Activated T-cell treated with anti-CD3 and anti-CD28 coated beads, Interleukin-2, amount 50 U/mL, for 72 hours (primary cell): ENCODE measurements at regions not wholly inside any gene's neighbourhood (a gene's known extent, or its start where the extent isn't known, plus 50 kb on each side); places are given as distances from the start of the nearest gene placed in this dataset.
"Not testable (repeated sequence)": the region's sequence is repeated elsewhere in the genome, so short reads cannot be mapped to it uniquely, and the experiment has no call there.

ENCODE experiments used
- ATAC-seq, 2 donors: fragments of 150-1000 bp; cut with Tn5 transposase; replicated peaks in 1 of 2; 2 replicates each; pipeline ENCODE4 v1.10.0; 2021; ENCODE audit warnings: moderate library complexity in 2 of 2, mild to moderate bottlenecking in 1 of 2
- DNase-seq, 2 donors: peaks; one replicate each; pipeline ENCODE4 v3.0.0; 2021 to 2022; ENCODE audit warnings: mixed read lengths in 1 of 2
- H3K27ac Mint-ChIP-seq: one replicate; pipeline ENCODE4 v1.8.0; 2022; ENCODE audit warnings: mild to moderate bottlenecking, moderate library complexity, mixed read lengths
- H3K27me3 Mint-ChIP-seq: one replicate; pipeline ENCODE4 v1.8.0; 2022; ENCODE audit warnings: low read depth, mixed read lengths
- H3K36me3 Mint-ChIP-seq, 2 donors: one replicate each; pipeline ENCODE4 v1.8.0; 2022; ENCODE audit warnings: mixed read lengths in 2 of 2, mild to moderate bottlenecking in 1 of 2; ENCODE audit not compliant: insufficient read depth in 2 of 2
- H3K4me1 Mint-ChIP-seq: one replicate; pipeline ENCODE4 v1.8.0; 2022; ENCODE audit warnings: low read depth, mixed read lengths
- H3K4me3 Mint-ChIP-seq, 2 donors: one replicate each; pipeline ENCODE4 v1.8.0; 2022; ENCODE audit warnings: mild to moderate bottlenecking in 2 of 2, mixed read lengths in 2 of 2, moderate library complexity in 2 of 2
- H3K9me3 Mint-ChIP-seq, 2 donors: one replicate each; pipeline ENCODE4 v1.8.0; 2022; ENCODE audit warnings: mixed read lengths in 2 of 2

DNA sequence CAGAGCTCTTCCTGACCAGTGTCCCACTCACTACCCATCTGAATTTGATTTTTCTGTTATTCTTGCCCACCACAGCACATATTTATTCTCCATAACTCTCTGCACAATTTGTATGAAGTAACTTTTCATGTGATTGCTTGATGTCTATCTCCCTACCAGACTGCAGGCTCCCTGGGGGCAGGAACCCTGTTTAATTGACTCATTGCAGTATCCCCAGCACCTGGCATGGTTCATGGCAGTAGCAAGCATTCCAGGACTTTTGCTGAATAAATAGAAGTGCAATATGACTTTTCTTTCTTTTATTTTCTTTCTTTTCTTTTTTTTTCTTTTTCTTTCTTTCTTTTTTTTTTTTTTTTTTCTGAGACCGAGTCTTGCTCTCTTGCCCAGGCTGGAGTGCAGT lies 88.7 kb upstream of the XPO1 start:
- Mint-ChIP-seq H3K9me3 (no peaks in the 10 kb centered on the region), H3K4me1 (no peaks in the 10 kb centered on the region), H3K4me3 (no peak overlapping the region), H3K36me3 (no peaks in the 10 kb centered on the region), H3K27ac (no peak overlapping the region), H3K27me3 (no peaks in the 10 kb centered on the region)
- ATAC-seq = no peak
- no peak for DNase-seq

DNA sequence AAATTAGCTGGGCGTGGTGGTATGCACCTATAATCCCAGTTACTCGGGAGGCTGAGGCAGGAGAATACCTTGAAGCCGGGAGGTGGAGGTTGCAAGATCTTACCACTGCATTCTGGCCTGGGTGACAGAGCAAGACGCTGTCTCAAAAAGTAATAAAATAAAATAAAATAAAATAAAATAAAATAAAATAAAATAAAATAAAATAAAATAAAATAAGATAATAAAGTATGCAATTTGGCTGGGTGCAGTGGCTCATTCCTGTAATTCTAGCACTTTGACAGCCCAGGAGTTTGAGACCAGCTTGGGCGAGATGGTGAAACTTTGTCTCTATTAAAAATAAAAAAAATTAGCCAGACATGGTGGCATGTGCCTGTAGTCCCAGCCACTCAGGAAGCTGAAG lies 85.6 kb upstream of the XPO1 start:
- Mint-ChIP-seq H3K4me1 (peaks cover 12% of the 10 kb centered on the region), H3K27me3 (no peaks in the 10 kb centered on the region), H3K27ac (no peak overlapping the region), H3K9me3 (no peaks in the 10 kb centered on the region), H3K36me3 (no peaks in the 10 kb centered on the region), H3K4me3 (no peak overlapping the region)
- DNase-seq (no peak), ATAC-seq (no peak)

DNA sequence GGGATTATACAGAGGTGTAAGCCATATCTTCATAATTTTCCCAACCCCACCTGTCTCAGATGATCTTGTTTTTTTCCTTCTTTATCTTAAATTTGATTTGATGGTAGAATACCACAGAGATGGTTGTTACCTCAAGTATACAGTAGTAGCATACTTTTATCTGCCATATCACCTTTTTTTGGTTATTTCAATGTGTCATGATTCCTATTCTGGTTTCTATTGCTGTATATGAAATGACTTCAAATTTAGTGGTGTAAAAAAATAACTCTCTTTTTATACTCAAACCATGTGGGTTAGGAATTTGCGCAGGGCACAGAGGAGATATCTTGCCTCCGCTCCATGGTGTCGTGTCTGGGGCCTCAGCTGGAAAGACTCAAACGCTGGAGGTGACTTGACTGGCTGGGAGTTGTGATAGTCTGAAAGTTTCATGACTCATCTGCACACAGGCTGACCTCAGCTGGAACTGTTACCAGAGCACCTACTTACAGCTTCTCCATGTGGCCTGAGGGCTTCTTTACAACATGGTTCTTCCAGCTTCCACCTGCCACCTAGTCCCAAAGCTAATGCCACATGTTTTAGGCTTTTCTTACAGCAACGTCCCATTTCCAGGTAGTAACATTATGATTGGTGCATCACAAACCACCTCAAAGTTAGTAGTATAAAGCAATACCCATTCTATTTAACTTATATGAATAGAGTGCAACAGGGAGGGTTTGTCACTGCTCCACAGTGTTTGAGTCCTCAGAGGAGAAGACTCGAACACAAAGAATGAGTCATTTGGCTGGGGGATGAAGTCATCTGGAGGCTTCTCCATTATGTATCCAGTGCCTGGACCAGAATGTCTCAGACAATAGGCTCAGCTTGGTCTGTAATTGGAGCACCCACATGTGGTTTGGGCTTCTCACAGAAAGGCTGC lies 82.3 kb upstream of the XPO1 start:
- DNase-seq (peak; percentile 7 to 15), ATAC-seq (peak; percentile 87 to 88)
- H3K4me1 Mint-ChIP-seq = peaks cover 12% of the 10 kb centered on the region
- H3K36me3 Mint-ChIP-seq = no peaks in the 10 kb centered on the region
- H3K27ac Mint-ChIP-seq = no peak overlapping the region
- H3K27me3 Mint-ChIP-seq = no peaks in the 10 kb centered on the region
- no peaks in the 10 kb centered on the region for H3K9me3 Mint-ChIP-seq
- H3K4me3 Mint-ChIP-seq = no peak overlapping the region

DNA sequence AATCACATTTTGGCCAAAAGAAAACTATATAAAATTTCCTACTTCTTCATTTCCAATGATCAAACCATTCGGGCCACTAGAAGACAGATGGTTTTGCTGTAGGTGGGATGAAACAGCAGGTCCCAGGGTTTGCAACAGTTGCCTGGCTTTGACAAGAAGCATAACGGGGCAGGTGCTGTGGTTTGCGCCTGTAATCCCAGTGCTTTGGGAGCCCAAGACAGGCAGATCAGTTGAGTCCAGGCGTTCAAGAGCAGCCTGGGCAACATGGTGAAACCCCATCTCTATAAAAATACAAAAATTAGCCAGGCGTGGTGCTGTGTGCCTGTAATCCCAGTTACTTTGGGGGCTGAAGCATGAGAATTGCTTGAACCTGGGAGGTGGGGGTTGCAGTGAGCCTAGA lies 81.4 kb upstream of the XPO1 start:
- H3K27me3 Mint-ChIP-seq = no peaks in the 10 kb centered on the region

DNA sequence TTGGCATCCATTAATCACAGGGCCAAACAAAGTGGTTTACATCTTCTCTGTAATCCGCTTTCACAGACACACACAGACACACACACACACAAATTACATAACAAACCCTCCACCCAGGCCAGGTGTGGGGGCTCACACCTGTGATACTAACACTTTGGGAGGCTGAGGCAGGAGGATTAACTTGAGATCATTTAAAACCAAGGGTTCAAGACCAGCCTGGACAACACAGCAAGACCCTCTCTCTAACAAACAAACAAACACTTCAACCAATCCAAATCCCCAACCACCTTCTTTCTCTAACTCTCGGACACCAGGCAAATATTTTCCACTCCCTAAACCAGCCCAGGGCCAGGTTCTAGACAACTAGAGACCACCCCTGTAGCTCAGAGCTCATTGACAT lies 79.5 kb upstream of the XPO1 start:
- DNase-seq = no peak
- Mint-ChIP-seq H3K27me3 (no peaks in the 10 kb centered on the region), H3K36me3 (no peaks in the 10 kb centered on the region), H3K27ac (no peak overlapping the region), H3K4me3 (no peak overlapping the region), H3K9me3 (no peaks in the 10 kb centered on the region), H3K4me1 (peaks cover 12% of the 10 kb centered on the region)
- ATAC-seq = no peak

More for the DNA sequence above, 81.4 kb upstream of the XPO1 start:
- no peak for ATAC-seq
- H3K9me3 Mint-ChIP-seq = no peaks in the 10 kb centered on the region
- no peaks in the 10 kb centered on the region for H3K36me3 Mint-ChIP-seq
- no peak overlapping the region for H3K4me3 Mint-ChIP-seq
- H3K27ac Mint-ChIP-seq = no peak overlapping the region
- DNase-seq = no peak
- peaks cover 12% of the 10 kb centered on the region for H3K4me1 Mint-ChIP-seq

DNA sequence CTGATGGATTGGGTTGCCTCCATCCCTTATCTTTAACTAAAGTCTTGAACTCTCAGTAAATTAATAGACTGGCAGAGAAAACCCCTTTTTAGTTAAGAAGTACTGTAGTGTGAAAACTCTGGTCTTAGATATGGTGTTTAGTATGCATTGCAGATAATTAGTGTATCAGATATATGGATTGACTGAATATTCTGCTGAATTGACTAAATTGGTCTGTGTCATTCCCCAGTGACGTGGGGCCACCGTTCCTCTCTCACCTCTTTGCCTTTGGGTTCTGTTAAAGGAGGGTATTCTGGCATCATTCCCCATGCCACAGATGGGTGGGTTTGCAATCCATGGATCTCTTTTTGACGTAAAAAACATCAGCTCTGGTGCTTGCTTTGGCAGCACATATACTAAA lies 67.1 kb upstream of the XPO1 start:
- ATAC-seq (no peak), DNase-seq (no peak)
- Mint-ChIP-seq H3K36me3 (no peaks in the 10 kb centered on the region), H3K27ac (no peak overlapping the region), H3K4me1 (no peaks in the 10 kb centered on the region), H3K9me3 (no peaks in the 10 kb centered on the region), H3K27me3 (no peaks in the 10 kb centered on the region), H3K4me3 (no peak overlapping the region)

DNA sequence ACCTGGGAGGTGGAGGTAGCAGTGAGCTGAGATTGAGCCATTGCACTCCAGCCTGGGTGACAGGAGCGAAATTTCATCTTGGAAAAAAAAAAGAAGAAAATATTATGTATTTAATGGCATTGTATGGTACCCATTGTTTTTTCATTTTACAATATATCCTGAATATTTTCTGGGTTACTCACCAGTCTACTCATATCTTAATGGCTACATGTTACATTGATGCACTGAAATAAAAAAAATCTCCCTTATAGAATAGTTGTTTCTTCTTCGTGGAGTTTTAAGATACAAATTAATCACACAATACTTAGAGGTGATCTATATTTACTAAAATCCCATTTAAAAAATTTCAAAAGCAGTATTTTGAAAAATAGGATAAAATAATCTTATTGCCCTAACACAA lies 66.3 kb upstream of the XPO1 start:
- H3K4me3 Mint-ChIP-seq = no peak overlapping the region
- no peaks in the 10 kb centered on the region for H3K27me3 Mint-ChIP-seq
- no peaks in the 10 kb centered on the region for H3K4me1 Mint-ChIP-seq
- no peak for DNase-seq
- no peak overlapping the region for H3K27ac Mint-ChIP-seq
- H3K36me3 Mint-ChIP-seq = no peaks in the 10 kb centered on the region
- H3K9me3 Mint-ChIP-seq = no peaks in the 10 kb centered on the region
- ATAC-seq = no peak

DNA sequence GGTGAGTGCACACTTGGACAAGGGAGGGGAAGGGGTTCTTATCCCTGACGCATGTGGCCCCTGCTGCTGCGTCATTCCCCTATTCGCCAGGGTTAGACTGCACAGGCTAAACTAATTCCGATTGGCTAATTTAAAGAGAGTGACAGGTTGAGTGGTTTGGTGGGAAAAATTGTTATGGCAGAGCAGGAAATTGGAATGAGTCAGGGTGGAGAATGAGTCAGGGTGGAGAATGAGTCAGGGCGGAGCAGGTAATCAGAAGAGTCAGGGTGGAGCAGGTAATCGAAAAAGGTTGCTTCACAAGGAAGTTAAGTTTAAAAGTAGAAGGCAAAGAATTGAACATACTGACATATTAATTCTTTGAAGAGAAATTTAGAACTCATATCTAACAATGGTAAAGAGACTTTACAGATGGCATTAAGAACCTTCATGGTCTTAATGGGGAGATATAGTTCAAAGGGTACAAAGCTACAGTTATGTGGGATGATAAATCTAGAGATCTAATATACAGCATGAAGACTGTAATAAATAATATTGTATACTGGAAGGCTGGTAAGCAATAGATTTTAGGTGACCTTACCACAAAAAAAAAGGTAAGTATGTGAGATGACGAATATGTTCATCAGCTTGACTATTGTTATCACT lies 60.5 kb upstream of the XPO1 start:
- not testable (repeated sequence) for H3K27ac Mint-ChIP-seq, H3K4me3 Mint-ChIP-seq, H3K27me3 Mint-ChIP-seq, H3K4me1 Mint-ChIP-seq, H3K9me3 Mint-ChIP-seq, H3K36me3 Mint-ChIP-seq
- ATAC-seq = peak in 1 of 2 donors; percentile 48
- peak; percentile 5 for DNase-seq

DNA sequence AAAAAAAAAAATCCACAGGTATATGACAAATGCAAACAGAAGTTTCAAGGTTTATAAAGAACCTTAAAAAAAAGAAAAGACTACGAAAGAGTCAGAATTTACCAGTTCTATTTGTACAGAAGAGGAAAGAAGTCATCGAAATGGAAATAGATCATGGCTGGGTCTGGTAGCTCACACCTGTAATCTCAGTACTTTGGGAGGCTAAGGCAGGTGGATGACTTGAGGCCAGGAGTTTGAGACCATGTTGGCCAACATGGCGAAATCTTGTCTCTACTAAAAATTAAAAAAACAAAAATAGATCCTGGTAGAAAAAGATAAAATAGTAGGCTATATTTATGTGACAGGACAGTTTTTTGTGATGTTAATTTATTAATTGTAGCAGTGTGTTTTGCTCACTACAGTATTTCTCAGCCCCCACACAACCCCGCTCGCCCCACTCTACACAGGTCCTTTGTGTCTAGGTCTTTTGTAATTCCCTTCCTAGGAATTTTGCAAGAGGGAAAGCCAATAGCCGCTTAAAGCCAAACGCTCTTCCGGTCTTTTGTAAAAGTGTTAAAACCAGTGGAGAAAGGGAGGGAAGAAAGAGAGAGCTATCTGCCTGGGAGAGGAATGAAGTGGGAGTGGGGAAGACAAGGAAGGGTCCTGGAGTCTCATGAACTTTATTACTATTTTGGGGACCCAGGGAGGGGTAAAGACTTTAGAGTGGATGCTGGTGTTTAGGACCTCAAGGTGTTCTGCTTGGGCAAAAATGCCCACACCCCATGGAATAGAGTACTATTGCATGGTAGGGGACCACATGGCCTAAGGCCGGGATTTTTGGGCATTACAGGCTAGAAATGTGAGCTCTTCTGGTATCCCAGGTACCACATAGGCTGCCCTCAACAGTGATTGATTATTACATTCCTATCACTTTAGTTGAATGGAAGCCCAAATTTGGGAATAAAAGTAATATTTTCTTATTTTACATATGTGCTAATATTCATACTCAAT lies 59.4 kb upstream of the XPO1 start:
- Mint-ChIP-seq H3K4me3 (no peak overlapping the region), H3K9me3 (peaks cover 2 to 10% of the 10 kb centered on the region in 2 donors), H3K36me3 (peaks cover 2 to 4% of the 10 kb centered on the region in 2 donors), H3K4me1 (peaks cover 7% of the 10 kb centered on the region), H3K27ac (no peak overlapping the region), H3K27me3 (no peaks in the 10 kb centered on the region)
- ATAC-seq = no peak
- DNase-seq = no peak

DNA sequence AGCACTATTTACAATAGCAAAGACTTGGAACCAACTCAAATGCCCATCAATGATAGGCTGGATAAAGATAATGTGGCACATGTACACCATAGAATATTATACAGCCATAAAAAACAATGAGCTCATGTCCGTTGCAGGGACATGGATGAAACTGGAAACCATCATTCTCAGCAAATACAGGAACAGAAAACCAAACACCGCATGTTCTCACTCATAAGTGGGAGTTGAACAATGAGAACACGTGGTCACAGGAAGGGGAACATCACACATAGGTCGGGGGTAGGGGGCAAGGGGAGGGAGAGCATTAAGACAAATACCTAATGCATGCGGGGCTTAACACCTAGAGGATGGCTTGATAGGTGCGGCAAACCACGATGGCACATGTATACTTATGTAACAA lies 56.0 kb upstream of the XPO1 start:
- not testable (repeated sequence) for H3K4me1 Mint-ChIP-seq, ATAC-seq, H3K27me3 Mint-ChIP-seq, H3K36me3 Mint-ChIP-seq, H3K27ac Mint-ChIP-seq, H3K4me3 Mint-ChIP-seq, DNase-seq, H3K9me3 Mint-ChIP-seq

DNA sequence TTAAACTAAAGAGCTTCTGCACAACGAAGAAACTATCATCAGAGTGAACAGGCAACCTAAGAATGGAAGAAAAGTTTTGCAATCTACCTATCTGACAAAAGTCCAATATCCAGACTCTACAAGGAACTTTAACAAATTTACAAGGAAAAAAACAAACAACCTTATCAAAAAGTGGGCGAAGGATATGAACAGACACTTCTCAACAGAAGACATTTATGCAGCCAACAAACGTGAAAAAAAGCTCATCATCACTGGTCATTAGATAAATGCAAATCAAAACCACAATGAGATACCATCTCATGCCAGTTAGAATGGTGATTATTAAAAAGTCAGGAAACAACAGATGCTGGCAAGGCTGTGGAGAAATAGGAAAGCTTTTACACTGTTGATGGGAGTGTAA lies 55.5 kb upstream of the XPO1 start:
- not testable (repeated sequence) for H3K27ac Mint-ChIP-seq, H3K4me3 Mint-ChIP-seq, ATAC-seq, H3K4me1 Mint-ChIP-seq, H3K36me3 Mint-ChIP-seq, DNase-seq, H3K27me3 Mint-ChIP-seq, H3K9me3 Mint-ChIP-seq

DNA sequence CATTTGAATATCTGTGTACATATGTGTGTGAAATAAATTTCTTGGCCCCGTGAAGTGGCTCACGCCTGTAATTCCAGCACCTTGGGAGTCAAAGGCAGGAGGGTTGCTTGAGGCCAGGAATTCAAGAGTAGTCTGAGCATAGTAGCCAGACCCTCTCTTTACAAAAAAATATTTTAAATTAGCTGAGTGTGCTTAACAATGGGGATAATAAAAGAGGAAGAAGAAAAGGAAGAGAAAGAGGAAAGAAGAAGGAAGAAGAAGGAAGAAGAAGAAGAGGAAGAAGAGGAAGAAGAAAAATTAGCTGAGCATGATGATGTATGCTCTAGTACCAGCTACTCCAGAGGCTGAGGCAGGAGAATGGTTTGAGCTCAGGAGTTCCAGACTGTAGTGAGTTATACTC lies 52.1 kb upstream of the XPO1 start:
- no peak for DNase-seq
- no peak overlapping the region for H3K27ac Mint-ChIP-seq
- H3K27me3 Mint-ChIP-seq = no peaks in the 10 kb centered on the region
- peaks cover 2 to 4% of the 10 kb centered on the region in 2 donors for H3K36me3 Mint-ChIP-seq
- H3K4me1 Mint-ChIP-seq = no peaks in the 10 kb centered on the region
- ATAC-seq = no peak
- no peak overlapping the region for H3K4me3 Mint-ChIP-seq
- peaks cover 2 to 4% of the 10 kb centered on the region in 2 donors for H3K9me3 Mint-ChIP-seq

DNA sequence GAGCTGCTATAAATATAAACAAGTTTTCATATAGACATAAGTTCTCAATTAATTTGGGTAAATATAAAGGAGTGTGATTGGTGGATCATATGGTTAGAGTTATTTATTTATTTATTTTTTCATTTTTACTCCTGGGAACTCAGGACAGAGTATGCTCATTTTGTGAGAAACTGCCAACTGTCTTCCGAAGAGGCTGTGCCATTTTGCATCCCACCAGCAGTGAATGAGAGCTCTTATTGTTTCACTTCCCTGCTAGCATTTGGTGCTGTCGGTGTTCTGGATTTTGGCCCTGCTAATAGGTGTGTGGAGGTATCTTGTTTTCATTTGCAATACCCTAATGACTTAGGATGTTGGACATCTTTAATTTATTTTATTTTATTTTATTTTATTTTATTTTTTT lies 50.4 kb upstream of the XPO1 start:
- no peak for DNase-seq

More for the DNA sequence above, 50.4 kb upstream of the XPO1 start:
- no peaks in the 10 kb centered on the region for H3K27me3 Mint-ChIP-seq
- peaks cover 2% of the 10 kb centered on the region in 2 donors for H3K36me3 Mint-ChIP-seq
- H3K27ac Mint-ChIP-seq = no peak overlapping the region
- H3K9me3 Mint-ChIP-seq = peaks cover 2% of the 10 kb centered on the region in 2 donors
- no peak for ATAC-seq
- no peaks in the 10 kb centered on the region for H3K4me1 Mint-ChIP-seq
- no peak overlapping the region for H3K4me3 Mint-ChIP-seq
